OCI-LY1 (cell line): ENCODE measurements at regions not wholly inside any gene's neighbourhood (a gene's known extent, or its start where the extent isn't known, plus 50 kb on each side); places are given as distances from the start of the nearest gene placed in this dataset.

Experiments used
- H2AFZ ChIP-seq: fragments of 200-600 bp; sonication (generic), shearing (Covaris generic); 2 replicates; pipeline ENCODE4 v1.6.0; 2014; ENCODE audit warnings: antibody characterized with exemption, mild to moderate bottlenecking, low read length
- H3F3A ChIP-seq: fragments of 200-600 bp; sonication (generic), shearing (Covaris generic); 2 replicates; pipeline ENCODE4 v1.6.0; 2014; ENCODE audit warnings: mild to moderate bottlenecking, antibody characterized with exemption, low read length, moderate library complexity; ENCODE audit not compliant: insufficient read depth
- H3K27ac ChIP-seq: fragments of 200-600 bp; sonication (generic); 2 replicates; pipeline ENCODE4 v1.5.1; 2014; ENCODE audit warnings: low read length, mixed run types, mild to moderate bottlenecking, low read depth; ENCODE audit not compliant: poor library complexity, severe bottlenecking
- H3K27me3 ChIP-seq: fragments of 200-600 bp; sonication (generic); 2 replicates; pipeline ENCODE4 v1.6.0; 2014; ENCODE audit warnings: antibody characterized with exemption, mild to moderate bottlenecking, low read length, moderate library complexity; ENCODE audit not compliant: insufficient read depth
- H3K36me3 ChIP-seq: fragments of 200-600 bp; sonication (generic); 2 replicates; pipeline ENCODE4 v1.6.1; 2014; ENCODE audit warnings: mild to moderate bottlenecking, antibody characterized with exemption, low read length, moderate library complexity, mixed read lengths; ENCODE audit not compliant: insufficient read depth
- H3K4me1 ChIP-seq: fragments of 200-600 bp; sonication (generic); 2 replicates; pipeline ENCODE4 v1.5.1; 2014; ENCODE audit warnings: mild to moderate bottlenecking, low read length, moderate library complexity; ENCODE audit not compliant: insufficient read depth, severe bottlenecking
- H3K4me2 ChIP-seq: fragments of 200-600 bp; sonication (generic), shearing (Covaris generic); 2 replicates; pipeline ENCODE4 v1.6.1; 2014; ENCODE audit warnings: low read length
- H3K4me3 ChIP-seq: fragments of 200-600 bp; sonication (generic); 2 replicates; pipeline ENCODE4 v1.5.1; 2014; ENCODE audit warnings: low read length, low read depth, mild to moderate bottlenecking, mixed read lengths; ENCODE audit not compliant: poor library complexity, severe bottlenecking
- H3K79me2 ChIP-seq: fragments of 200-600 bp; shearing (Covaris generic); 2 replicates; pipeline ENCODE4 v1.6.1; 2016; ENCODE audit warnings: mixed run types, low read length, mixed read lengths; ENCODE audit not compliant: insufficient read depth
- H3K9ac ChIP-seq: fragments of 200-600 bp; sonication (generic), shearing (Covaris generic); 2 replicates; pipeline ENCODE4 v1.6.1; 2014; ENCODE audit warnings: mild to moderate bottlenecking, low read length, mixed read lengths
- H3K9me2 ChIP-seq: fragments of 200-600 bp; sonication (generic), shearing (Covaris generic); 2 replicates; pipeline ENCODE4 v1.6.1; 2014; ENCODE audit warnings: low read depth, mild to moderate bottlenecking, low read length, mixed read lengths
- H3K9me3 ChIP-seq: fragments of 200-600 bp; shearing (Covaris generic); 2 replicates; pipeline ENCODE4 v1.6.1; 2014; ENCODE audit warnings: low read length, mixed read lengths
- H4K20me1 ChIP-seq: fragments of 200-600 bp; sonication (generic), shearing (Covaris generic); 2 replicates; pipeline ENCODE4 v1.6.0; 2016; ENCODE audit warnings: mild to moderate bottlenecking, low read length; ENCODE audit not compliant: insufficient read depth
- CTCF ChIP-seq: fragments of 200-600 bp; sonication (generic), shearing (Covaris generic); IDR thresholded peaks from 2 replicates; pipeline ENCODE4 v1.5.1; 2017; ENCODE audit warnings: mild to moderate bottlenecking, antibody characterized with exemption, low read length, moderate library complexity, mixed read lengths
- EZH2 ChIP-seq: fragments of 200-600 bp; sonication (generic), shearing (Covaris generic); IDR thresholded peaks from 2 replicates; pipeline ENCODE4 v1.8.0; 2017; ENCODE audit warnings: borderline replicate concordance, mixed run types, mild to moderate bottlenecking, antibody characterized with exemption, low read length, moderate library complexity, mixed read lengths

- H3K36me3 ChIP-seq, result no peaks in the 10 kb centered on the region
- no peak overlapping the region for H3K9ac ChIP-seq
- H3K4me1 ChIP-seq, result no peaks in the 10 kb centered on the region
- no peak overlapping the region for H3K4me3 ChIP-seq
- no peak overlapping the region for H3K4me2 ChIP-seq
- H3K79me2 ChIP-seq, result no peaks in the 10 kb centered on the region
- no peaks in the 10 kb centered on the region for H3F3A ChIP-seq
- H4K20me1 ChIP-seq, result no peaks in the 10 kb centered on the region
- H3K27ac ChIP-seq, result no peak overlapping the region
- H3K27me3 ChIP-seq, result no peaks in the 10 kb centered on the region
- no peaks in the 10 kb centered on the region for H3K9me3 ChIP-seq
- no peak overlapping the region for H2AFZ ChIP-seq
- no peaks in the 10 kb centered on the region for H3K9me2 ChIP-seq
- TF ChIP-seq EZH2, result no peak
- no peak for TF ChIP-seq CTCF
These were observed 1095.1 kb downstream of the IGSF11 start for GRCh38 chr3:117939425-117940027.

DNA sequence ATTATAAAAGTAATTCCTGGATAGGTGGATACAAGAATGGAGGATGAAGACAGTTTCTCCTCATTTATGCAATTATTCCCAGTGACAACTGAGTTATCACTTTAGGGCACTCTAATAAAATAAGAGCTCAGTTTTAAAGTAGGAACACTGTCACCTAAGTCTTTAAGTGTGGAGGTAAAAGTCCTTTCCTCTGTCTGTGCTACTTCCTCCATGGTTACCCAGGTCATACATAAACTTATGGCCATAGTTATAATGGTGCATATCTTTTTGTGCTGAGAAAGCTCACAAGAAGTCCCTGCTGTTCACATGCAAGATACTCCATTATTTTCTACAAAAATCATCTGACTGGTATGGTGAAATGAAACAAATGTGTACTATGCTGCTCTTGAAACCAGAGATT, 1093.6 kb downstream of the IGSF11 start:
- Histone ChIP-seq H3K9me2 (no peaks in the 10 kb centered on the region), H3K36me3 (no peaks in the 10 kb centered on the region), H3K79me2 (no peaks in the 10 kb centered on the region), H3K9me3 (no peaks in the 10 kb centered on the region), H3K9ac (no peak overlapping the region), H3K4me2 (no peak overlapping the region), H3K27ac (no peak overlapping the region), H3F3A (no peaks in the 10 kb centered on the region), H3K27me3 (no peaks in the 10 kb centered on the region), H4K20me1 (no peaks in the 10 kb centered on the region), H3K4me1 (no peaks in the 10 kb centered on the region), H3K4me3 (no peak overlapping the region), H2AFZ (no peak overlapping the region)
- TF ChIP-seq CTCF, result no peak
- TF ChIP-seq EZH2, result no peak

GRCh38 chr3:117941756-117942155, 1092.9 kb downstream of the IGSF11 start:
- H3K27ac ChIP-seq, result no peak overlapping the region
- H4K20me1 ChIP-seq, result no peaks in the 10 kb centered on the region
- no peak overlapping the region for H3K4me2 ChIP-seq
- H3K9me2 ChIP-seq, result no peaks in the 10 kb centered on the region
- no peak overlapping the region for H3K9ac ChIP-seq
- H2AFZ ChIP-seq, result no peak overlapping the region
- no peaks in the 10 kb centered on the region for H3K36me3 ChIP-seq
- H3K4me1 ChIP-seq, result no peaks in the 10 kb centered on the region
- no peaks in the 10 kb centered on the region for H3K79me2 ChIP-seq
- TF ChIP-seq EZH2 (no peak), CTCF (no peak)
- no peaks in the 10 kb centered on the region for H3K9me3 ChIP-seq
- no peaks in the 10 kb centered on the region for H3F3A ChIP-seq
- H3K4me3 ChIP-seq, result no peak overlapping the region
- no peaks in the 10 kb centered on the region for H3K27me3 ChIP-seq
